Neuronal stem cell (in vitro differentiated cells): ENCODE measurements at regions not wholly inside any gene's neighbourhood (a gene's known extent, or its start where the extent isn't known, plus 50 kb on each side); places are given as distances from the start of the nearest gene placed in this dataset.

Experiments used
- DNase-seq: peaks from one replicate; pipeline ENCODE4 v3.0.0-alpha.2; 2013; ENCODE audit warnings: low spot score
- H2AFZ ChIP-seq: one replicate; pipeline ENCODE4 v1.6.1; 2013; ENCODE audit warnings: mild to moderate bottlenecking, low read length, inconsistent platforms
- H2AK5ac ChIP-seq: 2 replicates; pipeline ENCODE4 v1.6.1; 2013; ENCODE audit warnings: low read depth, mild to moderate bottlenecking, inconsistent platforms, low read length, moderate library complexity, mixed read lengths
- H2BK120ac ChIP-seq: 2 replicates; pipeline ENCODE4 v1.6.1; 2013; ENCODE audit warnings: low read depth, mild to moderate bottlenecking, inconsistent platforms, low read length, moderate library complexity, mixed read lengths
- H2BK12ac ChIP-seq: one replicate; pipeline ENCODE4 v1.6.1; 2013; ENCODE audit warnings: low read length, inconsistent platforms
- H2BK15ac ChIP-seq: 2 replicates; pipeline ENCODE4 v1.6.1; 2013; ENCODE audit warnings: mild to moderate bottlenecking, low read length, inconsistent platforms, mixed read lengths
- H2BK5ac ChIP-seq: one replicate; pipeline ENCODE4 v1.6.1; 2013; ENCODE audit warnings: inconsistent platforms, mild to moderate bottlenecking, low read length, moderate library complexity
- H3K14ac ChIP-seq: one replicate; pipeline ENCODE4 v1.6.1; 2013; ENCODE audit warnings: low read length, inconsistent platforms
- H3K18ac ChIP-seq: 2 replicates; pipeline ENCODE4 v1.6.1; 2013; ENCODE audit warnings: low read length, inconsistent platforms
- H3K23ac ChIP-seq: 2 replicates; pipeline ENCODE4 v1.6.1; 2013; ENCODE audit warnings: low read depth, mild to moderate bottlenecking, mixed read lengths, low read length, inconsistent platforms; ENCODE audit not compliant: poor library complexity
- H3K27ac ChIP-seq: replicated peaks from 3 replicates; pipeline ENCODE4 v1.5.1; 2013; ENCODE audit warnings: low read length, inconsistent platforms
- H3K27me3 ChIP-seq, 3 experiments: 2 replicates each; pipeline ENCODE4 v1.6.1; 2013; ENCODE audit warnings: low read length in 3 of 3, mild to moderate bottlenecking in 2 of 3, inconsistent platforms in 1 of 3, low read depth in 1 of 3, mixed read lengths in 1 of 3, moderate library complexity in 1 of 3; ENCODE audit not compliant: control insufficient read depth in 3 of 3, insufficient read depth in 3 of 3
- H3K36me3 ChIP-seq, 2 donors: replicated peaks in 1 of 2; 2 replicates each; pipeline ENCODE4 v1.6.1; 2013; ENCODE audit warnings: low read length in 2 of 2; ENCODE audit not compliant: control insufficient read depth in 2 of 2, insufficient read depth in 2 of 2
- H3K4ac ChIP-seq: 2 replicates; pipeline ENCODE4 v1.6.1; 2013; ENCODE audit warnings: inconsistent platforms, mild to moderate bottlenecking, low read length, moderate library complexity
- H3K4me1 ChIP-seq, 2 donors: 1 replicate in 1 of 2; 2 replicates in 1 of 2; pipeline ENCODE4 v1.6.1; 2013; ENCODE audit warnings: low read length in 2 of 2, low read depth in 1 of 2; ENCODE audit not compliant: control insufficient read depth in 2 of 2, insufficient read depth in 1 of 2
- H3K4me2 ChIP-seq: one replicate; pipeline ENCODE4 v1.6.1; 2013; ENCODE audit warnings: mild to moderate bottlenecking, low read length, inconsistent platforms; ENCODE audit not compliant: insufficient read depth, poor library complexity, severe bottlenecking
- H3K4me3 ChIP-seq, 2 donors: 2 replicates each; pipeline ENCODE4 v1.5.1; 2013; ENCODE audit warnings: low read length in 2 of 2, mild to moderate bottlenecking in 2 of 2, inconsistent platforms in 1 of 2, moderate library complexity in 1 of 2
- H3K79me1 ChIP-seq: one replicate; pipeline ENCODE4 v1.6.1; 2013; ENCODE audit warnings: low read depth, mild to moderate bottlenecking, inconsistent platforms, low read length, moderate library complexity
- H3K9ac ChIP-seq: one replicate; pipeline ENCODE4 v1.6.1; 2013; ENCODE audit warnings: mild to moderate bottlenecking, low read depth, low read length, inconsistent platforms; ENCODE audit not compliant: poor library complexity
- H3K9me3 ChIP-seq, 2 donors: replicated peaks in 1 of 2; 2 replicates each; pipeline versions ENCODE3 to v1.6.1; 2013; ENCODE audit warnings: low read length in 2 of 2, mild to moderate bottlenecking in 2 of 2, inconsistent platforms in 1 of 2, low read depth in 1 of 2, mixed read lengths in 1 of 2, moderate library complexity in 1 of 2; ENCODE audit not compliant: control insufficient read depth in 2 of 2, insufficient read depth in 1 of 2
- H4K8ac ChIP-seq: one replicate; pipeline ENCODE4 v1.6.1; 2013; ENCODE audit warnings: low read depth, mild to moderate bottlenecking, inconsistent platforms, low read length, moderate library complexity
- H4K91ac ChIP-seq: one replicate; pipeline ENCODE4 v1.6.1; 2013; ENCODE audit warnings: low read length, low read depth, mild to moderate bottlenecking, inconsistent platforms; ENCODE audit not compliant: poor library complexity
- WGBS, 2 donors: extraction: QIAGEN DNeasy Blood & Tissue Kit; methylation state at CpG; one replicate each; pipeline ENCODE4 v1.1.7; 2013; ENCODE audit warnings: missing lambda C conversion rate in 2 of 2, mixed read lengths in 1 of 2; ENCODE audit not compliant: insufficient read length in 2 of 2, insufficient replicate concordance in 1 of 2; ENCODE audit errors: extremely low coverage in 2 of 2; 5-methylcytosine and 5-hydroxymethylcytosine counted together

DNA sequence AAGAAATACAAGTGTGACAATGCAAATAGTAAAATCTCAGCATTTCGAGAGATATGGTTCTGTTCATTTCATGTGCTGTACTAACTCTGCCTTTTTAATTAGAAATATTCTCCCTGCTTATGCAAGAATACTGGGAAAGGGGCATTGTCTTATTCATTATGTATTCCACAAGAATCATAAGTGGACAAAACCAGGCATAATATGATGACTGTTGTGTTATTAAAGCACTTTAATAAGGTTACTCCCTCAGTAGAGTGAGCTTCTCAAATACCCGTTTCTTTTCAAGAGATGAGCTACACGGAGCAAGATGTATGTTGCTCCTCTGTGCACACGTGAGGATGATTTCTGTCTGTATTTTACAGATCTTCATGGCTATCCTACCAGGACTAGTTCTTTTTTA lies 638.7 kb upstream of the FANCL start:
- Histone ChIP-seq H2BK12ac (no peak overlapping the region), H3K9me3 (no peaks in the 10 kb centered on the region), H2BK120ac (no peak overlapping the region), H3K4me1 (no peaks in the 10 kb centered on the region), H2AFZ (no peak overlapping the region), H2BK15ac (no peak overlapping the region), H3K79me1 (no peaks in the 10 kb centered on the region), H3K9ac (no peak overlapping the region), H3K4ac (no peak overlapping the region), H3K27ac (no peak overlapping the region), H3K18ac (no peak overlapping the region), H3K23ac (no peak overlapping the region), H3K4me2 (no peak overlapping the region), H3K4me3 (no peak overlapping the region), H2AK5ac (no peak overlapping the region), H3K14ac (no peak overlapping the region), H4K8ac (no peak overlapping the region), H3K27me3 (no peaks in the 10 kb centered on the region), H2BK5ac (no peak overlapping the region), H4K91ac (no peak overlapping the region), H3K36me3 (no peaks in the 10 kb centered on the region)
- DNase-seq = no peak
- WGBS, 2 donors = no CpG with 5 or more reads among the region's 4 CpGs

DNA sequence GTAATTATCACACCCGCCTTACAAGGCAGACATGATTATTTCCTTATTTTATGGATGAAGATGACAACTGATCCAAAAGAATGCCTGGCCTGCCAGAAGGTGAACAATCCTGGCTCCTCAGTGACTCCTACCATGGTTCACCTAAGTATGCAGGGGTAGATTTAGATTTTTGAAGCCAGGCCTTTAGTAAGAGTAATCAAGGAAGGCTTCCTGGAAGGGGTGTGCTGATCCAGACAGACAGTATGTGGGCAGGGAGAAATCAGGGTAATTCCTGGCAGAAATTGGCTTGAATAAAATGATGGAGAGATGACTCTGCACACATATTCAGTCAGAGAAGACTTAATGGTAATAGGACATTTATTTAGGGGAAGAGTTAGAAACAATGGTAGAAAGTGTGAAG lies 637.7 kb upstream of the FANCL start:
- Histone ChIP-seq H2BK12ac (no peak overlapping the region), H3K14ac (no peak overlapping the region), H3K27me3 (no peaks in the 10 kb centered on the region), H4K8ac (no peak overlapping the region), H3K9ac (no peak overlapping the region), H2BK15ac (no peak overlapping the region), H3K9me3 (no peaks in the 10 kb centered on the region), H3K4me2 (no peak overlapping the region), H2BK120ac (no peak overlapping the region), H3K36me3 (no peaks in the 10 kb centered on the region), H3K4ac (no peak overlapping the region), H3K23ac (no peak overlapping the region), H2BK5ac (no peak overlapping the region), H3K4me3 (no peak overlapping the region), H3K79me1 (no peaks in the 10 kb centered on the region), H3K4me1 (no peaks in the 10 kb centered on the region), H2AK5ac (no peak overlapping the region), H2AFZ (no peak overlapping the region), H4K91ac (no peak overlapping the region), H3K27ac (no peak overlapping the region), H3K18ac (no peak overlapping the region)
- DNase-seq = no peak
- WGBS, 2 donors = no CpG with 5 or more reads among the region's 1 CpG

DNA sequence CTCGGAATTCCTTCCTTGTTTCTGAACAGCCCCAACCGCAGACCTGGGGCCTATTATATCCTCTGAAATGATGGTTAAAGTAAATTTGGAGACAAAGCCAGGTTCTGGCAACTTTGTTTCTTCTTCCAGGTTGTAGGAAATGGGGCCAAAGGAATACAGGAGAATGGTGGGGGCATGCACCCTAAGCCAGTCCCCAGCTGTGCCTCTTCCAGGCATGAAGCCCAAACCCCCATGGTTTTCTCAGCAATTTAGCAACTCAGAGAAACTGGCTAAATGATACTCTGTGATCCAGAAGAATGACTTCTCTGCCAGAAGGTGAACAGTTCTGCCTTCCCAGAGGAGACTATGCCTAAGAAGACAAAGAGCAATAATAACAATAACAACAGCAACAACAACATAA lies 635.0 kb upstream of the FANCL start:
- no peak for DNase-seq
- Histone ChIP-seq H3K27ac (no peak overlapping the region), H4K8ac (no peak overlapping the region), H3K14ac (no peak overlapping the region), H3K9ac (no peak overlapping the region), H2BK120ac (no peak overlapping the region), H3K79me1 (no peaks in the 10 kb centered on the region), H2AK5ac (no peak overlapping the region), H3K23ac (no peak overlapping the region), H3K4me1 (no peaks in the 10 kb centered on the region), H2BK5ac (no peak overlapping the region), H3K9me3 (no peaks in the 10 kb centered on the region), H3K18ac (no peak overlapping the region), H3K4me3 (no peak overlapping the region), H2AFZ (no peak overlapping the region), H3K4ac (no peak overlapping the region), H2BK12ac (no peak overlapping the region), H2BK15ac (no peak overlapping the region), H3K4me2 (no peak overlapping the region), H3K27me3 (no peaks in the 10 kb centered on the region), H4K91ac (no peak overlapping the region), H3K36me3 (no peaks in the 10 kb centered on the region)
- WGBS, 2 donors = no CpG with 5 or more reads among the region's 2 CpGs

DNA sequence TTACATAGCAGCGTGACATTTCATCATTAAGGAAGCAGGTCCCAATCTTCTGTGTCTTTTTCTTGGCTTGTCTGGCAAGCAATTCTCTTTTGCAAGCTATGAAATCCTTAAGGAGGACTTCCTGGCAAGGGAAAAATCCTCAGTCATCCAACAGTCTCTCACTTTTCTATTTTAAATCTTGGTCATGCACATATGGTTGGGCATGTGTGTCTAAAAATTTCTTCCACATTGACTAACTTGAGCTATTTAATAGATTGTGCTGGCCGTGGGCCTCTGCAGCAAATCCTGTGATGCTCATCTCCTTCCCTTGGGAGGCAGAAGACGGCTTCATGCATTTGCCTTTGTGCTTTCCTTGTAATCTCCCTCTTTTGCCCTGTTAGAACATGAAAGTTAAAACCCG lies 634.3 kb upstream of the FANCL start:
- H3K27ac ChIP-seq = no peak overlapping the region
- no peak overlapping the region for H3K4me3 ChIP-seq
- H3K4ac ChIP-seq = no peak overlapping the region
- H3K27me3 ChIP-seq = no peaks in the 10 kb centered on the region
- DNase-seq = no peak
- H2BK5ac ChIP-seq = no peak overlapping the region
- no peak overlapping the region for H3K18ac ChIP-seq
- no peak overlapping the region for H2AFZ ChIP-seq
- no peaks in the 10 kb centered on the region for H3K4me1 ChIP-seq
- H4K8ac ChIP-seq = no peak overlapping the region
- no peak overlapping the region for H3K14ac ChIP-seq
- no peaks in the 10 kb centered on the region for H3K79me1 ChIP-seq
- H3K36me3 ChIP-seq = no peaks in the 10 kb centered on the region
- no peak overlapping the region for H3K23ac ChIP-seq
- H2BK120ac ChIP-seq = no peak overlapping the region
- H4K91ac ChIP-seq = no peak overlapping the region
- no peak overlapping the region for H3K9ac ChIP-seq
- no peak overlapping the region for H3K4me2 ChIP-seq
- H2BK12ac ChIP-seq = no peak overlapping the region
- H3K9me3 ChIP-seq = no peaks in the 10 kb centered on the region
- no peak overlapping the region for H2BK15ac ChIP-seq
- WGBS, 2 donors = no CpG with 5 or more reads among the region's 4 CpGs
- no peak overlapping the region for H2AK5ac ChIP-seq
